H9 (cell line): ENCODE measurements at regions not wholly inside any gene's neighbourhood (a gene's known extent, or its start where the extent isn't known, plus 50 kb on each side); places are given as distances from the start of the nearest gene placed in this dataset.

Experiments
- DNase-seq: peaks from one replicate; pipeline ENCODE4 v3.0.0-alpha.2; 2017
- H2AFZ ChIP-seq: one replicate; pipeline ENCODE4 v1.6.1; 2013; ENCODE audit warnings: mild to moderate bottlenecking, low read length, control low read depth, moderate library complexity
- H2AK5ac ChIP-seq: 2 replicates; pipeline ENCODE4 v1.6.1; 2013; ENCODE audit warnings: low read length, control low read depth, mixed read lengths; ENCODE audit not compliant: insufficient read length
- H2BK120ac ChIP-seq: one replicate; pipeline ENCODE4 v1.6.1; 2013; ENCODE audit warnings: low read depth, mild to moderate bottlenecking, low read length, control low read depth, inconsistent platforms; ENCODE audit not compliant: poor library complexity, severe bottlenecking
- H2BK12ac ChIP-seq: 2 replicates; pipeline ENCODE4 v1.6.1; 2013; ENCODE audit warnings: low read length, control low read depth, mixed read lengths, low read depth; ENCODE audit not compliant: insufficient read length
- H2BK15ac ChIP-seq: 2 replicates; pipeline ENCODE4 v1.6.1; 2013; ENCODE audit warnings: low read depth, low read length, control low read depth
- H2BK20ac ChIP-seq: one replicate; pipeline ENCODE4 v1.6.1; 2013; ENCODE audit warnings: low read depth, mild to moderate bottlenecking, low read length, control low read depth, inconsistent platforms; ENCODE audit not compliant: poor library complexity, severe bottlenecking
- H2BK5ac ChIP-seq: 2 replicates; pipeline ENCODE4 v1.6.1; 2013; ENCODE audit warnings: low read length, control low read depth, mixed read lengths; ENCODE audit not compliant: insufficient read length
- H3K14ac ChIP-seq: 2 replicates; pipeline ENCODE4 v1.6.1; 2013; ENCODE audit warnings: low read length, control low read depth; ENCODE audit not compliant: insufficient read depth
- H3K18ac ChIP-seq: 2 replicates; pipeline ENCODE4 v1.6.1; 2013; ENCODE audit warnings: low read depth, mild to moderate bottlenecking, mixed read lengths, low read length, control low read depth; ENCODE audit not compliant: insufficient read length
- H3K23ac ChIP-seq: 2 replicates; pipeline ENCODE4 v1.6.1; 2013; ENCODE audit warnings: low read length, control low read depth, mixed read lengths, low read depth; ENCODE audit not compliant: insufficient read length
- H3K23me2 ChIP-seq: 2 replicates; pipeline ENCODE4 v1.6.1; 2013; ENCODE audit warnings: low read depth, mild to moderate bottlenecking, mixed read lengths, low read length, control low read depth; ENCODE audit not compliant: insufficient read length, poor library complexity, severe bottlenecking
- H3K27ac ChIP-seq: 2 replicates; pipeline ENCODE4 v1.5.1; 2013; ENCODE audit warnings: low read length, control low read depth, mixed read lengths, low read depth; ENCODE audit not compliant: insufficient read length
- H3K27me3 ChIP-seq: 2 replicates; pipeline ENCODE4 v1.6.1; 2013; ENCODE audit warnings: low read length, control low read depth, inconsistent platforms; ENCODE audit not compliant: insufficient read depth
- H3K4ac ChIP-seq: 2 replicates; pipeline ENCODE4 v1.6.1; 2013; ENCODE audit warnings: low read depth, mild to moderate bottlenecking, control low read depth, inconsistent platforms, low read length, moderate library complexity
- H3K4me1 ChIP-seq: 2 replicates; pipeline ENCODE4 v1.6.1; 2013; ENCODE audit warnings: low read length, control low read depth, inconsistent platforms; ENCODE audit not compliant: insufficient read depth
- H3K4me2 ChIP-seq: 2 replicates; pipeline ENCODE4 v1.6.1; 2013; ENCODE audit warnings: low read length, control low read depth, mixed read lengths; ENCODE audit not compliant: insufficient read length, insufficient read depth
- H3K56ac ChIP-seq: 2 replicates; pipeline ENCODE4 v1.6.1; 2013; ENCODE audit warnings: low read depth, mild to moderate bottlenecking, mixed read lengths, low read length, control low read depth; ENCODE audit not compliant: insufficient read length
- H3K79me1 ChIP-seq: 2 replicates; pipeline ENCODE4 v1.6.1; 2013; ENCODE audit warnings: low read depth, mild to moderate bottlenecking, moderate library complexity, low read length, control low read depth, inconsistent platforms; ENCODE audit not compliant: insufficient read depth, poor library complexity, severe bottlenecking
- H3K79me2 ChIP-seq: 2 replicates; pipeline ENCODE4 v1.6.1; 2013; ENCODE audit warnings: low read length, control low read depth, inconsistent platforms; ENCODE audit not compliant: insufficient read depth
- H3K9ac ChIP-seq: 2 replicates; pipeline ENCODE4 v1.6.1; 2013; ENCODE audit warnings: low read length, control low read depth, mixed read lengths; ENCODE audit not compliant: insufficient read length; ENCODE audit errors: extremely low read depth
- H3K9me3 ChIP-seq: one replicate; pipeline ENCODE4 v1.6.1; 2013; ENCODE audit warnings: low read depth, low read length, inconsistent platforms; ENCODE audit not compliant: control insufficient read depth
- H3T11ph ChIP-seq: one replicate; pipeline ENCODE4 v1.6.1; 2013; ENCODE audit warnings: mild to moderate bottlenecking, low read length, control low read depth, inconsistent platforms
- H4K20me1 ChIP-seq: one replicate; pipeline ENCODE4 v1.6.1; 2013; ENCODE audit not compliant: control insufficient read depth, insufficient read length, insufficient read depth
- H4K5ac ChIP-seq: 2 replicates; pipeline ENCODE4 v1.6.1; 2013; ENCODE audit warnings: low read depth, mild to moderate bottlenecking, mixed read lengths, low read length, control low read depth; ENCODE audit not compliant: insufficient read length
- H4K8ac ChIP-seq: replicated peaks from 2 replicates; pipeline ENCODE4 v1.6.1; 2013; ENCODE audit warnings: low read length, control low read depth, mixed read lengths, low read depth; ENCODE audit not compliant: insufficient read length
- H4K91ac ChIP-seq: 2 replicates; pipeline ENCODE4 v1.6.1; 2013; ENCODE audit warnings: low read depth, mild to moderate bottlenecking, moderate library complexity, mixed read lengths, low read length, control low read depth; ENCODE audit not compliant: insufficient read length
- H3K27ac Mint-ChIP-seq, 3 experiments: 2 replicates in 2 of 3; 3 replicates in 1 of 3; pipeline ENCODE4 v1.8.0; 2020 to 2021; ENCODE audit warnings: mixed read lengths in 3 of 3, mild to moderate bottlenecking in 1 of 3, moderate library complexity in 1 of 3
- H3K27me3 Mint-ChIP-seq: 2 replicates; pipeline ENCODE4 v1.8.0; 2021; ENCODE audit warnings: low read depth, mild to moderate bottlenecking, moderate library complexity, mixed read lengths
- H3K36me3 Mint-ChIP-seq, 3 experiments: 2 replicates in 2 of 3; 3 replicates in 1 of 3; pipeline ENCODE4 v1.8.0; 2020 to 2021; ENCODE audit warnings: low read depth in 3 of 3, mixed read lengths in 3 of 3; ENCODE audit not compliant: insufficient read depth in 1 of 3
- H3K4me1 Mint-ChIP-seq, 2 experiments: 2 replicates each; pipeline ENCODE4 v1.8.0; 2020; ENCODE audit warnings: mixed read lengths in 2 of 2
- H3K4me3 Mint-ChIP-seq, 2 experiments: 2 replicates in 1 of 2; 3 replicates in 1 of 2; pipeline ENCODE4 v1.8.0; 2020 to 2021; ENCODE audit warnings: mild to moderate bottlenecking in 2 of 2, mixed read lengths in 2 of 2, moderate library complexity in 1 of 2
- H3K9me3 Mint-ChIP-seq, 2 experiments: 2 replicates in 1 of 2; 3 replicates in 1 of 2; pipeline ENCODE4 v1.8.0; 2020; ENCODE audit warnings: mild to moderate bottlenecking in 2 of 2, mixed read lengths in 2 of 2, moderate library complexity in 1 of 2
- WGBS: extraction: QIAGEN DNeasy Blood & Tissue Kit; methylation state at CpG from one replicate; pipeline ENCODE4 v1.1.7; 2013; ENCODE audit warnings: missing lambda C conversion rate, low lambda C conversion rate, mixed read lengths; ENCODE audit not compliant: insufficient read length; ENCODE audit errors: extremely low coverage; 5-methylcytosine and 5-hydroxymethylcytosine counted together
- TF ChIP-seq, protein P1 (sequence below): fragments of 200-600 bp; sonication (generic); conservative IDR thresholded peaks from 3 replicates; pipeline ENCODE4 v1.8.0; 2021; ENCODE audit warnings: antibody characterized with exemption, mild to moderate bottlenecking

DNA sequence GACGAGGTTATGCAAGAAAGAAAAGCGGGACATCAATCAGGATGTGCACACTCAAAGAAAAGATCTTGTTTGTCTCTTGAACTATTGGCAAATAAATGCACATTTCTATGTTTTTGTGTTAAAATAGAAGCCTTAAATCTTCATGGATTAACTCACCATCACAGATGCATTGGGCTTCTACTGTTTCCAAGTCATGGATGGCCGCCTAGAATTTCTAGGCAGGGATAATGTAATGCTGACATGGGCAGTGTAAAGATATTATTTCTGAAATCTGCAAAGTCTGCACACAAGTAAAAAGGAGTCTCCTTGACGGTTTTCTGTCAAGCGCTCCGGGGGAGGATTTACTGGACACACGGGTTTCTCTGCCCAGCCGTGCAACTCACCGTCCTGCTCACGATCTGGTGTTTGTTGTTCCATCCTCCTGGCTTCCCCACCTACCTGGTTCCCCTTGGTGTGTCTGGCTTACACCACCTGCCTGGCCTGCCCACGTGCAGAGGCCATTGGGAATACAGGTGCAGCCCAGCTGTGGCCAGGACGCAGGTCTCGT lies 103.3 kb upstream of the FZD10 start:
- no peak for DNase-seq
- Histone ChIP-seq H4K5ac (no peak overlapping the region), H2BK20ac (no peak overlapping the region), H4K8ac (no peak overlapping the region), H2BK120ac (no peak overlapping the region), H3K56ac (no peak overlapping the region), H3K9ac (no peak overlapping the region), H2AK5ac (no peak overlapping the region), H3K23ac (no peak overlapping the region), H3K4me1 (no peaks in the 10 kb centered on the region), H3T11ph (no peak overlapping the region), H2BK15ac (no peak overlapping the region), H3K9me3 (no peaks in the 10 kb centered on the region), H4K91ac (no peak overlapping the region), H3K79me2 (no peaks in the 10 kb centered on the region), H2AFZ (no peak overlapping the region), H2BK12ac (no peak overlapping the region), H3K27me3 (no peaks in the 10 kb centered on the region; the same call in 1 of the 2 replicates), H4K20me1 (no peaks in the 10 kb centered on the region), H3K14ac (no peak overlapping the region; the same call in 1 of the 2 replicates), H2BK5ac (no peak overlapping the region), H3K4me2 (no peak overlapping the region), H3K23me2 (no peaks in the 10 kb centered on the region), H3K79me1 (no peaks in the 10 kb centered on the region), H3K27ac (no peak overlapping the region), H3K4ac (no peak overlapping the region), H3K18ac (no peak overlapping the region)
- H3K36me3 Mint-ChIP-seq = peaks cover 2 to 6% (median 6%) of the 10 kb centered on the region in 3 experiments; a peak in 5 of 7 replicates
- H3K27me3 Mint-ChIP-seq = peaks cover 100% of the 10 kb centered on the region
- peaks cover 7 to 10% of the 10 kb centered on the region in 2 experiments for H3K9me3 Mint-ChIP-seq
- H3K4me1 Mint-ChIP-seq = peaks cover 5 to 6% of the 10 kb centered on the region in 2 experiments; a peak in 3 of 4 replicates
- WGBS = no CpG with 5 or more reads among the region's 13 CpGs
- no peak overlapping the region for H3K4me3 Mint-ChIP-seq
- TF ChIP-seq, protein P1, sequence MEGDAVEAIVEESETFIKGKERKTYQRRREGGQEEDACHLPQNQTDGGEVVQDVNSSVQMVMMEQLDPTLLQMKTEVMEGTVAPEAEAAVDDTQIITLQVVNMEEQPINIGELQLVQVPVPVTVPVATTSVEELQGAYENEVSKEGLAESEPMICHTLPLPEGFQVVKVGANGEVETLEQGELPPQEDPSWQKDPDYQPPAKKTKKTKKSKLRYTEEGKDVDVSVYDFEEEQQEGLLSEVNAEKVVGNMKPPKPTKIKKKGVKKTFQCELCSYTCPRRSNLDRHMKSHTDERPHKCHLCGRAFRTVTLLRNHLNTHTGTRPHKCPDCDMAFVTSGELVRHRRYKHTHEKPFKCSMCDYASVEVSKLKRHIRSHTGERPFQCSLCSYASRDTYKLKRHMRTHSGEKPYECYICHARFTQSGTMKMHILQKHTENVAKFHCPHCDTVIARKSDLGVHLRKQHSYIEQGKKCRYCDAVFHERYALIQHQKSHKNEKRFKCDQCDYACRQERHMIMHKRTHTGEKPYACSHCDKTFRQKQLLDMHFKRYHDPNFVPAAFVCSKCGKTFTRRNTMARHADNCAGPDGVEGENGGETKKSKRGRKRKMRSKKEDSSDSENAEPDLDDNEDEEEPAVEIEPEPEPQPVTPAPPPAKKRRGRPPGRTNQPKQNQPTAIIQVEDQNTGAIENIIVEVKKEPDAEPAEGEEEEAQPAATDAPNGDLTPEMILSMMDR = no peak
- H3K27ac Mint-ChIP-seq = no peak overlapping the region
